K562 (cell line): ENCODE measurements at regions not wholly inside any gene's neighbourhood (a gene's known extent, or its start where the extent isn't known, plus 50 kb on each side); places are given as distances from the start of the nearest gene placed in this dataset.

Experiments
- ATF7 ChIP-seq: fragments of 450-650 bp; IDR thresholded peaks from 2 replicates; pipeline ENCODE4 v1.7.1; 2014; ENCODE audit warnings: mild to moderate bottlenecking, moderate library complexity
- HSF4 ChIP-seq: fragments of 250-450 bp; sonication (Bioruptor Pico); IDR thresholded peaks from 2 replicates; pipeline ENCODE4 v2.1.2; 2022; ENCODE audit warnings: mild to moderate bottlenecking, moderate library complexity, borderline replicate concordance
- MAFK ChIP-seq: IDR thresholded peaks from 2 replicates; pipeline ENCODE4 v1.6.1; 2011; ENCODE audit warnings: low read length, improper control_type of control experiment
- SIX5 ChIP-seq, 2 experiments: IDR thresholded peaks; 2 replicates each; pipeline ENCODE4 v1.6.1; 2011; ENCODE audit warnings: low read length in 2 of 2, borderline replicate concordance in 1 of 2, low read depth in 1 of 2, mild to moderate bottlenecking in 1 of 2, moderate library complexity in 1 of 2; ENCODE audit not compliant: insufficient read depth in 1 of 2
- ZNF175 ChIP-seq: fragments of 200-800 bp; sonication (Bioruptor generic); IDR thresholded peaks from 2 replicates; pipeline ENCODE4 v1.6.1; 2016; ENCODE audit warnings: low read depth, mild to moderate bottlenecking, missing genetic modification characterization, missing compliant biosample characterization
- ZNF583 ChIP-seq: fragments of 250-450 bp; sonication (Bioruptor Pico); IDR thresholded peaks from 2 replicates; pipeline ENCODE4 v1.4.0; 2020
- ZNF76 ChIP-seq: fragments of 250-450 bp; sonication (Bioruptor Pico); IDR thresholded peaks from 2 replicates; pipeline ENCODE4 v1.4.0; 2020; ENCODE audit warnings: mild to moderate bottlenecking, moderate library complexity, borderline replicate concordance
- TF ChIP-seq, protein P1 (sequence below): fragments of 450-650 bp; IDR thresholded peaks from 2 replicates; pipeline ENCODE4 v1.6.1; 2016; ENCODE audit warnings: mild to moderate bottlenecking, moderate library complexity
- TF ChIP-seq, protein P2 (sequence below): sonication (generic); formaldehyde crosslinking; IDR thresholded peaks from 2 replicates; pipeline ENCODE4 v1.8.0; 2022; ENCODE audit warnings: mild to moderate bottlenecking, missing genetic modification reagents
- TF ChIP-seq, protein P3 (sequence below): fragments of 250-450 bp; sonication (Bioruptor Pico); IDR thresholded peaks from 2 replicates; pipeline ENCODE4 v1.6.1; 2021; ENCODE audit warnings: mild to moderate bottlenecking

DNA sequence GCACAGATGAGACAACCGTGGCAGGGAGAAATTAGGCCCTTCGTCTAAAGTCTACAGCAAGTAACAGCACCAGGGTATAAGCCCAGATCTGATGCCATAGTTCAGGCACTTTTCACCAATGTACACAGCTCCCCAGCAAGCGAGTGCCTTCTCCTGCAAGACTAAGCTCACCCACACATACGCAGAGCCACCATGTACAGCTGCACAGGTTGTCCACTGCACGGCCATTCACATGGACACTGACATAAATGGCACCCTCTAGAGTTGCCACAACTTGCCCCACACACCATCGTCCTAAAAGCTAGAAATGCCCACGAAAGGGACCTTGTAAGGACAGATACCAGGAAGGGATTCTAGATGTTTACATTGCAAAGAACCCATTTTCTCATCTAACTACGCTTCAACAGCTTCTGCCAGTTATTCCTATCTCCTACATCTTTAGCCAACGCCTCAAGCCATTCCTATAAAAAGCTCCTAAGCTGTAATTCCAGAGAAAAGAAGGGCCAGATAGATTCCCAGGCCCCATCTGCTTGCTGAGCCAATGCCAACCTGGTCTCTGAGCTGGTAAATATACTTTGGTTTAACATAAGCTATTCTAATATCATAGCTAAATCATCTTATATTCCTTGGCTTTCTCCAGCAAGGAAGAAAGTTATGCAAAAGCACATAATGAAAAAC lies 174.0 kb upstream of the KAZN start (continued):
- TF ChIP-seq, protein P1, sequence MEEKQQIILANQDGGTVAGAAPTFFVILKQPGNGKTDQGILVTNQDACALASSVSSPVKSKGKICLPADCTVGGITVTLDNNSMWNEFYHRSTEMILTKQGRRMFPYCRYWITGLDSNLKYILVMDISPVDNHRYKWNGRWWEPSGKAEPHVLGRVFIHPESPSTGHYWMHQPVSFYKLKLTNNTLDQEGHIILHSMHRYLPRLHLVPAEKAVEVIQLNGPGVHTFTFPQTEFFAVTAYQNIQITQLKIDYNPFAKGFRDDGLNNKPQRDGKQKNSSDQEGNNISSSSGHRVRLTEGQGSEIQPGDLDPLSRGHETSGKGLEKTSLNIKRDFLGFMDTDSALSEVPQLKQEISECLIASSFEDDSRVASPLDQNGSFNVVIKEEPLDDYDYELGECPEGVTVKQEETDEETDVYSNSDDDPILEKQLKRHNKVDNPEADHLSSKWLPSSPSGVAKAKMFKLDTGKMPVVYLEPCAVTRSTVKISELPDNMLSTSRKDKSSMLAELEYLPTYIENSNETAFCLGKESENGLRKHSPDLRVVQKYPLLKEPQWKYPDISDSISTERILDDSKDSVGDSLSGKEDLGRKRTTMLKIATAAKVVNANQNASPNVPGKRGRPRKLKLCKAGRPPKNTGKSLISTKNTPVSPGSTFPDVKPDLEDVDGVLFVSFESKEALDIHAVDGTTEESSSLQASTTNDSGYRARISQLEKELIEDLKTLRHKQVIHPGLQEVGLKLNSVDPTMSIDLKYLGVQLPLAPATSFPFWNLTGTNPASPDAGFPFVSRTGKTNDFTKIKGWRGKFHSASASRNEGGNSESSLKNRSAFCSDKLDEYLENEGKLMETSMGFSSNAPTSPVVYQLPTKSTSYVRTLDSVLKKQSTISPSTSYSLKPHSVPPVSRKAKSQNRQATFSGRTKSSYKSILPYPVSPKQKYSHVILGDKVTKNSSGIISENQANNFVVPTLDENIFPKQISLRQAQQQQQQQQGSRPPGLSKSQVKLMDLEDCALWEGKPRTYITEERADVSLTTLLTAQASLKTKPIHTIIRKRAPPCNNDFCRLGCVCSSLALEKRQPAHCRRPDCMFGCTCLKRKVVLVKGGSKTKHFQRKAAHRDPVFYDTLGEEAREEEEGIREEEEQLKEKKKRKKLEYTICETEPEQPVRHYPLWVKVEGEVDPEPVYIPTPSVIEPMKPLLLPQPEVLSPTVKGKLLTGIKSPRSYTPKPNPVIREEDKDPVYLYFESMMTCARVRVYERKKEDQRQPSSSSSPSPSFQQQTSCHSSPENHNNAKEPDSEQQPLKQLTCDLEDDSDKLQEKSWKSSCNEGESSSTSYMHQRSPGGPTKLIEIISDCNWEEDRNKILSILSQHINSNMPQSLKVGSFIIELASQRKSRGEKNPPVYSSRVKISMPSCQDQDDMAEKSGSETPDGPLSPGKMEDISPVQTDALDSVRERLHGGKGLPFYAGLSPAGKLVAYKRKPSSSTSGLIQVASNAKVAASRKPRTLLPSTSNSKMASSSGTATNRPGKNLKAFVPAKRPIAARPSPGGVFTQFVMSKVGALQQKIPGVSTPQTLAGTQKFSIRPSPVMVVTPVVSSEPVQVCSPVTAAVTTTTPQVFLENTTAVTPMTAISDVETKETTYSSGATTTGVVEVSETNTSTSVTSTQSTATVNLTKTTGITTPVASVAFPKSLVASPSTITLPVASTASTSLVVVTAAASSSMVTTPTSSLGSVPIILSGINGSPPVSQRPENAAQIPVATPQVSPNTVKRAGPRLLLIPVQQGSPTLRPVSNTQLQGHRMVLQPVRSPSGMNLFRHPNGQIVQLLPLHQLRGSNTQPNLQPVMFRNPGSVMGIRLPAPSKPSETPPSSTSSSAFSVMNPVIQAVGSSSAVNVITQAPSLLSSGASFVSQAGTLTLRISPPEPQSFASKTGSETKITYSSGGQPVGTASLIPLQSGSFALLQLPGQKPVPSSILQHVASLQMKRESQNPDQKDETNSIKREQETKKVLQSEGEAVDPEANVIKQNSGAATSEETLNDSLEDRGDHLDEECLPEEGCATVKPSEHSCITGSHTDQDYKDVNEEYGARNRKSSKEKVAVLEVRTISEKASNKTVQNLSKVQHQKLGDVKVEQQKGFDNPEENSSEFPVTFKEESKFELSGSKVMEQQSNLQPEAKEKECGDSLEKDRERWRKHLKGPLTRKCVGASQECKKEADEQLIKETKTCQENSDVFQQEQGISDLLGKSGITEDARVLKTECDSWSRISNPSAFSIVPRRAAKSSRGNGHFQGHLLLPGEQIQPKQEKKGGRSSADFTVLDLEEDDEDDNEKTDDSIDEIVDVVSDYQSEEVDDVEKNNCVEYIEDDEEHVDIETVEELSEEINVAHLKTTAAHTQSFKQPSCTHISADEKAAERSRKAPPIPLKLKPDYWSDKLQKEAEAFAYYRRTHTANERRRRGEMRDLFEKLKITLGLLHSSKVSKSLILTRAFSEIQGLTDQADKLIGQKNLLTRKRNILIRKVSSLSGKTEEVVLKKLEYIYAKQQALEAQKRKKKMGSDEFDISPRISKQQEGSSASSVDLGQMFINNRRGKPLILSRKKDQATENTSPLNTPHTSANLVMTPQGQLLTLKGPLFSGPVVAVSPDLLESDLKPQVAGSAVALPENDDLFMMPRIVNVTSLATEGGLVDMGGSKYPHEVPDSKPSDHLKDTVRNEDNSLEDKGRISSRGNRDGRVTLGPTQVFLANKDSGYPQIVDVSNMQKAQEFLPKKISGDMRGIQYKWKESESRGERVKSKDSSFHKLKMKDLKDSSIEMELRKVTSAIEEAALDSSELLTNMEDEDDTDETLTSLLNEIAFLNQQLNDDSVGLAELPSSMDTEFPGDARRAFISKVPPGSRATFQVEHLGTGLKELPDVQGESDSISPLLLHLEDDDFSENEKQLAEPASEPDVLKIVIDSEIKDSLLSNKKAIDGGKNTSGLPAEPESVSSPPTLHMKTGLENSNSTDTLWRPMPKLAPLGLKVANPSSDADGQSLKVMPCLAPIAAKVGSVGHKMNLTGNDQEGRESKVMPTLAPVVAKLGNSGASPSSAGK = no peak
- TF ChIP-seq SIX5 (IDR thresholded peaks at IDR 0.05; ENCODE audit: borderline replicate concordance in 1 of 2, insufficient read depth in 1 of 2, low read depth in 1 of 2, low read length in 2 of 2) (no peak), ATF7 (no peak), HSF4 (peak; percentile 73; the same call in 1 of the 2 replicates), ZNF583 (CRISPR knock-in tag) (peak; percentile 81; the same call in 1 of the 2 replicates), MAFK (no peak), ZNF76 (CRISPR knock-in tag) (0 out of 2 replicates have a peak, but pooled peaks have one; percentile 29), ZNF175 (CRISPR knock-in tag) (0 out of 2 replicates have a peak, but pooled peaks have one; percentile 18)
- TF ChIP-seq, protein P2, sequence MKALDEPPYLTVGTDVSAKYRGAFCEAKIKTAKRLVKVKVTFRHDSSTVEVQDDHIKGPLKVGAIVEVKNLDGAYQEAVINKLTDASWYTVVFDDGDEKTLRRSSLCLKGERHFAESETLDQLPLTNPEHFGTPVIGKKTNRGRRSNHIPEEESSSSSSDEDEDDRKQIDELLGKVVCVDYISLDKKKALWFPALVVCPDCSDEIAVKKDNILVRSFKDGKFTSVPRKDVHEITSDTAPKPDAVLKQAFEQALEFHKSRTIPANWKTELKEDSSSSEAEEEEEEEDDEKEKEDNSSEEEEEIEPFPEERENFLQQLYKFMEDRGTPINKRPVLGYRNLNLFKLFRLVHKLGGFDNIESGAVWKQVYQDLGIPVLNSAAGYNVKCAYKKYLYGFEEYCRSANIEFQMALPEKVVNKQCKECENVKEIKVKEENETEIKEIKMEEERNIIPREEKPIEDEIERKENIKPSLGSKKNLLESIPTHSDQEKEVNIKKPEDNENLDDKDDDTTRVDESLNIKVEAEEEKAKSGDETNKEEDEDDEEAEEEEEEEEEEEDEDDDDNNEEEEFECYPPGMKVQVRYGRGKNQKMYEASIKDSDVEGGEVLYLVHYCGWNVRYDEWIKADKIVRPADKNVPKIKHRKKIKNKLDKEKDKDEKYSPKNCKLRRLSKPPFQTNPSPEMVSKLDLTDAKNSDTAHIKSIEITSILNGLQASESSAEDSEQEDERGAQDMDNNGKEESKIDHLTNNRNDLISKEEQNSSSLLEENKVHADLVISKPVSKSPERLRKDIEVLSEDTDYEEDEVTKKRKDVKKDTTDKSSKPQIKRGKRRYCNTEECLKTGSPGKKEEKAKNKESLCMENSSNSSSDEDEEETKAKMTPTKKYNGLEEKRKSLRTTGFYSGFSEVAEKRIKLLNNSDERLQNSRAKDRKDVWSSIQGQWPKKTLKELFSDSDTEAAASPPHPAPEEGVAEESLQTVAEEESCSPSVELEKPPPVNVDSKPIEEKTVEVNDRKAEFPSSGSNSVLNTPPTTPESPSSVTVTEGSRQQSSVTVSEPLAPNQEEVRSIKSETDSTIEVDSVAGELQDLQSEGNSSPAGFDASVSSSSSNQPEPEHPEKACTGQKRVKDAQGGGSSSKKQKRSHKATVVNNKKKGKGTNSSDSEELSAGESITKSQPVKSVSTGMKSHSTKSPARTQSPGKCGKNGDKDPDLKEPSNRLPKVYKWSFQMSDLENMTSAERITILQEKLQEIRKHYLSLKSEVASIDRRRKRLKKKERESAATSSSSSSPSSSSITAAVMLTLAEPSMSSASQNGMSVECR (CRISPR knock-in tag) = no peak
- TF ChIP-seq, protein P3, sequence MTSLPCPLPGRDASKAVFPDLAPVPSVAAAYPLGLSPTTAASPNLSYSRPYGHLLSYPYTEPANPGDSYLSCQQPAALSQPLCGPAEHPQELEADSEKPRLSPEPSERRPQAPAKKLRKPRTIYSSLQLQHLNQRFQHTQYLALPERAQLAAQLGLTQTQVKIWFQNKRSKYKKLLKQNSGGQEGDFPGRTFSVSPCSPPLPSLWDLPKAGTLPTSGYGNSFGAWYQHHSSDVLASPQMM (CRISPR knock-in tag) = no peak
